ENCODE measurements at regions not wholly inside any gene's neighbourhood (a gene's known extent, or its start where the extent isn't known, plus 50 kb on each side); places are given as distances from the start of the nearest gene placed in this dataset.

DNA sequence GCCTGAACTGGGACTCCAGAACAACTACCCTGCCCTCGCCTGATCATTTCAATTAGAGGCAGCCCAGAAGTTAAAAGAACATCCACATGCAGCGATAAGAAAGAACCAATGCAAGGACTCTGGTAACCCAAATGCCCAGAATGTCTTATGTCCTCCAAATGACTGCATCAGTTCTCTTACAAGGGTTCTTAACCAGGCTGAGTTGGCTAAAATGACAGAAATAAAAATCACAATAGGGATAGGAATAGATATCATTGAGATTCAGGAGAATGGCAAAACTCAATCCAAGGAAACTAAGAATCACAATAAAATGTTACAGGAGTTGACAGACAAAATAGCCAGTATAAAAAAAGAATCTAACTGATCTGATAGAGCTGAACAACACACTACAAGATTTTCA is 80.1 kb upstream of the PTGFR start:
- peaks cover 4% of the 10 kb centered on the region for H3K9me3 ChIP-seq (ENCODE audit: insufficient read depth, low read depth, low read length)
- no peak overlapping the region for H2AFZ ChIP-seq (ENCODE audit: insufficient read depth, low read length, poor library complexity)
- no peak overlapping the region for H3K14ac ChIP-seq (ENCODE audit: low read length)
- H4K12ac ChIP-seq (ENCODE audit: low read depth, low read length) = no peak overlapping the region
- H4K91ac ChIP-seq (ENCODE audit: low read depth, low read length) = no peak overlapping the region
- H3K18ac ChIP-seq (ENCODE audit: low read length) = no peak overlapping the region
- H2AK5ac ChIP-seq (ENCODE audit: low read length) = no peak overlapping the region
- H3K9ac ChIP-seq (ENCODE audit: low read length) = no peak overlapping the region
- H3K79me2 ChIP-seq (ENCODE audit: control insufficient read depth, insufficient read depth, low read length, poor library complexity) = no peaks in the 10 kb centered on the region
- no peaks in the 10 kb centered on the region for H3K79me1 ChIP-seq (ENCODE audit: low read length)
- H3K27ac ChIP-seq (ENCODE audit: low read depth, low read length) = no peak overlapping the region
- no peak overlapping the region for H3K23ac ChIP-seq (ENCODE audit: low read length)
- DNase-seq = no peak
- no peak overlapping the region for H3K4ac ChIP-seq (ENCODE audit: low read depth, low read length)
- no peak overlapping the region for H3K4me2 ChIP-seq (ENCODE audit: low read length)
- no peak overlapping the region for H2BK120ac ChIP-seq (ENCODE audit: insufficient read depth, low read length, poor library complexity)
- H3K36me3 ChIP-seq (ENCODE audit: control insufficient read depth in 1 of 2, insufficient read depth in 2 of 2, low read length in 2 of 2) = no peaks in the 10 kb centered on the region
- no CpG with 5 or more reads among the region's 2 CpGs for WGBS (ENCODE audit: extremely low coverage, insufficient coverage, insufficient read length)
- H3K4me3 ChIP-seq (ENCODE audit: low read depth, low read length) = no peak overlapping the region
- H3K4me1 ChIP-seq (ENCODE audit: control insufficient read depth in 1 of 2, insufficient read depth in 2 of 2, low read length in 2 of 2) = no peaks in the 10 kb centered on the region
- H2BK5ac ChIP-seq (ENCODE audit: low read depth, low read length, poor library complexity) = no peak overlapping the region
- no peaks in the 10 kb centered on the region for H3K27me3 ChIP-seq (ENCODE audit: insufficient read depth, low read length)
- no peak overlapping the region for H2BK12ac ChIP-seq (ENCODE audit: low read length)
- no peak overlapping the region for H4K8ac ChIP-seq (ENCODE audit: low read depth, low read length)

DNA sequence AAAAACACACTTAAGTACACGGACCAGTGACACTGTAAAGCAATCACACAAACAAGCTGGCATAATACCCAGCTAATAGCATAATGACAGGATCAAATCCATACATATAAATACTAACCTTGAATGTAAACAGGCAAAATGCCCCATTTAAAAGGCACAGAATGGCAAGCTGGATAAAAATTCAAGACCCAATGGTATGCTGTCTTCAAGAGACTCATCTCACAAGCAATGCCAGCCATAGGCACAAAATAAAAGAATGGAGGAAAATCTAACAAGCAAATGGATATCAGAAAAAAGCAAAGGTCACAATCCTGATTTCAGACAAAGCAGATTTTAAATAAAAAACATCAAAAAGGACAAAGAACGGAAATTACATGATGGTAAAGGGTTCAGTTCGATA is 79.1 kb upstream of the PTGFR start:
- Histone ChIP-seq H3K23ac (ENCODE audit: low read length) (no peak overlapping the region), H3K36me3 (ENCODE audit: control insufficient read depth in 1 of 2, insufficient read depth in 2 of 2, low read length in 2 of 2) (no peaks in the 10 kb centered on the region), H2BK120ac (ENCODE audit: insufficient read depth, low read length, poor library complexity) (no peak overlapping the region), H3K18ac (ENCODE audit: low read length) (no peak overlapping the region), H2BK12ac (ENCODE audit: low read length) (no peak overlapping the region), H3K79me1 (ENCODE audit: low read length) (no peaks in the 10 kb centered on the region), H2AK5ac (ENCODE audit: low read length) (no peak overlapping the region), H3K4me1 (ENCODE audit: control insufficient read depth in 1 of 2, insufficient read depth in 2 of 2, low read length in 2 of 2) (no peaks in the 10 kb centered on the region), H3K4me3 (ENCODE audit: low read depth, low read length) (no peak overlapping the region), H4K91ac (ENCODE audit: low read depth, low read length) (no peak overlapping the region), H3K9ac (ENCODE audit: low read length) (no peak overlapping the region), H2AFZ (ENCODE audit: insufficient read depth, low read length, poor library complexity) (no peak overlapping the region), H4K12ac (ENCODE audit: low read depth, low read length) (no peak overlapping the region), H3K14ac (ENCODE audit: low read length) (no peak overlapping the region), H3K4me2 (ENCODE audit: low read length) (no peak overlapping the region), H3K27ac (ENCODE audit: low read depth, low read length) (no peak overlapping the region), H3K79me2 (ENCODE audit: control insufficient read depth, insufficient read depth, low read length, poor library complexity) (no peaks in the 10 kb centered on the region), H4K8ac (ENCODE audit: low read depth, low read length) (no peak overlapping the region), H3K9me3 (ENCODE audit: insufficient read depth, low read depth, low read length) (peaks cover 4% of the 10 kb centered on the region), H3K27me3 (ENCODE audit: insufficient read depth, low read length) (no peaks in the 10 kb centered on the region), H3K4ac (ENCODE audit: low read depth, low read length) (no peak overlapping the region), H2BK5ac (ENCODE audit: low read depth, low read length, poor library complexity) (no peak overlapping the region)
- WGBS (ENCODE audit: extremely low coverage, insufficient coverage, insufficient read length) = no CpG with 5 or more reads among the region's 3 CpGs
- DNase-seq = no peak

DNA sequence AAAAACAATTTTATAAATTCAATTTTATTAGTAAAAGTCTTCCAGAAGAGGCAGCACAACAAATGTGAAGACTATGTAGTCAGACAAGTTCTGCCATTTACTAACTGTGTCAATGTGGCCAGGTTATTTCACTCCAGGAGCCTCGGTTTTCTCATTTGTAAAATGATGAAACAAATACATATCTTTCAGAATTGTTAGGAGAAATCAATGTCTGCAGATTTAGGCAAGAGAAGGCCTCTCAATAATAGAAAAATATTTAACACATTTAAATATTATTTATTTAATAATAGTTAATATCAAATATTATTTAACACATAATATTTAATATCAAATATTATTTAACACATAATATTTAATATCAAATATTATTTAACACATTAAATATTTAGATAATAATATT is 75.6 kb upstream of the PTGFR start:
- H3K27ac ChIP-seq (ENCODE audit: low read depth, low read length) = no peak overlapping the region
- no peak overlapping the region for H4K12ac ChIP-seq (ENCODE audit: low read depth, low read length)
- H3K27me3 ChIP-seq (ENCODE audit: insufficient read depth, low read length) = no peaks in the 10 kb centered on the region
- H3K79me2 ChIP-seq (ENCODE audit: control insufficient read depth, insufficient read depth, low read length, poor library complexity) = no peaks in the 10 kb centered on the region
- H2BK12ac ChIP-seq (ENCODE audit: low read length) = no peak overlapping the region
- WGBS (ENCODE audit: extremely low coverage, insufficient coverage, insufficient read length) = no CpG with 5 or more reads among the region's 1 CpG
- no peak overlapping the region for H3K18ac ChIP-seq (ENCODE audit: low read length)
- no peak overlapping the region for H3K4ac ChIP-seq (ENCODE audit: low read depth, low read length)
- no peak overlapping the region for H4K8ac ChIP-seq (ENCODE audit: low read depth, low read length)
- H3K4me3 ChIP-seq (ENCODE audit: low read depth, low read length) = no peak overlapping the region
- H3K14ac ChIP-seq (ENCODE audit: low read length) = no peak overlapping the region
- H3K4me2 ChIP-seq (ENCODE audit: low read length) = no peak overlapping the region
- H2AFZ ChIP-seq (ENCODE audit: insufficient read depth, low read length, poor library complexity) = no peak overlapping the region
- H3K36me3 ChIP-seq (ENCODE audit: control insufficient read depth in 1 of 2, insufficient read depth in 2 of 2, low read length in 2 of 2) = no peaks in the 10 kb centered on the region
- H3K4me1 ChIP-seq (ENCODE audit: control insufficient read depth in 1 of 2, insufficient read depth in 2 of 2, low read length in 2 of 2) = no peaks in the 10 kb centered on the region
- H4K91ac ChIP-seq (ENCODE audit: low read depth, low read length) = no peak overlapping the region
- H3K79me1 ChIP-seq (ENCODE audit: low read length) = no peaks in the 10 kb centered on the region
- no peak overlapping the region for H3K23ac ChIP-seq (ENCODE audit: low read length)
- H2BK5ac ChIP-seq (ENCODE audit: low read depth, low read length, poor library complexity) = no peak overlapping the region
- H3K9me3 ChIP-seq (ENCODE audit: insufficient read depth, low read depth, low read length) = peaks cover 4% of the 10 kb centered on the region
- no peak overlapping the region for H3K9ac ChIP-seq (ENCODE audit: low read length)
- no peak overlapping the region for H2AK5ac ChIP-seq (ENCODE audit: low read length)
- H2BK120ac ChIP-seq (ENCODE audit: insufficient read depth, low read length, poor library complexity) = no peak overlapping the region
- peak in 1 of 2 donors; percentile 29 for DNase-seq

DNA sequence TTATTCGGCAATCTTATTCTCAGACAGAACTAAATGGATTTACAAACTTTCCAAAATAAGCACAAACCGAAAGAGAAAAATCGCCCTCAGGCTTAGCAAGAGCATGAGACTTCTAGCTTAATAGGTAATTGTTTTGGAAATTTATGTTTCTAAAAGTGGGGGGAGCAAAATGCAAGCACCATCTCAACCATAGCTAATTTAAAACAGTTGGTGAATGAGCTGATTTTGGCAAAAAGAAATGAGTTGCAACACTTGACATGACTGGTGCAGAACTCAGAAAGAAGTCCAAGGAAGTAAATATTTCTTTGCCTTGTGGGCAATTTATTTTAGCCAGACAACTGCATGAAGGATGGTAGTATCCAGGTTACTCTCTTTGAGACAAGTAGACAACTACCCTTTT is 71.5 kb upstream of the PTGFR start:
- Histone ChIP-seq H3K23ac (ENCODE audit: low read length) (no peak overlapping the region), H3K4ac (ENCODE audit: low read depth, low read length) (no peak overlapping the region), H3K36me3 (ENCODE audit: control insufficient read depth in 1 of 2, insufficient read depth in 2 of 2, low read length in 2 of 2) (no peaks in the 10 kb centered on the region), H4K91ac (ENCODE audit: low read depth, low read length) (no peak overlapping the region), H3K79me2 (ENCODE audit: control insufficient read depth, insufficient read depth, low read length, poor library complexity) (no peaks in the 10 kb centered on the region), H2BK5ac (ENCODE audit: low read depth, low read length, poor library complexity) (no peak overlapping the region), H3K9me3 (ENCODE audit: insufficient read depth, low read depth, low read length) (no peaks in the 10 kb centered on the region), H4K12ac (ENCODE audit: low read depth, low read length) (no peak overlapping the region), H3K18ac (ENCODE audit: low read length) (no peak overlapping the region), H3K79me1 (ENCODE audit: low read length) (no peaks in the 10 kb centered on the region), H2BK12ac (ENCODE audit: low read length) (no peak overlapping the region), H4K8ac (ENCODE audit: low read depth, low read length) (no peak overlapping the region), H3K14ac (ENCODE audit: low read length) (no peak overlapping the region), H3K27ac (ENCODE audit: low read depth, low read length) (no peak overlapping the region), H2AK5ac (ENCODE audit: low read length) (no peak overlapping the region), H2BK120ac (ENCODE audit: insufficient read depth, low read length, poor library complexity) (no peak overlapping the region), H2AFZ (ENCODE audit: insufficient read depth, low read length, poor library complexity) (no peak overlapping the region), H3K4me1 (ENCODE audit: control insufficient read depth in 1 of 2, insufficient read depth in 2 of 2, low read length in 2 of 2) (no peaks in the 10 kb centered on the region), H3K4me3 (ENCODE audit: low read depth, low read length) (no peak overlapping the region), H3K9ac (ENCODE audit: low read length) (no peak overlapping the region), H3K27me3 (ENCODE audit: insufficient read depth, low read length) (no peaks in the 10 kb centered on the region), H3K4me2 (ENCODE audit: low read length) (no peak overlapping the region)
- no peak for DNase-seq
- WGBS (ENCODE audit: extremely low coverage, insufficient coverage, insufficient read length) = no CpG with 5 or more reads among the region's 3 CpGs
